Activated T-cell treated with anti-CD3 and anti-CD28 coated beads for 24 hours (primary cell): ENCODE measurements at regions not wholly inside any gene's neighbourhood (a gene's known extent, or its start where the extent isn't known, plus 50 kb on each side); places are given as distances from the start of the nearest gene placed in this dataset.
"Not testable (repeated sequence)": the region's sequence is repeated elsewhere in the genome, so short reads cannot be mapped to it uniquely, and the experiment has no call there.

ENCODE experiments used
- DNase-seq: peaks from one replicate; pipeline ENCODE4 v3.0.0-alpha.2; 2020; ENCODE audit warnings: low read depth

DNA sequence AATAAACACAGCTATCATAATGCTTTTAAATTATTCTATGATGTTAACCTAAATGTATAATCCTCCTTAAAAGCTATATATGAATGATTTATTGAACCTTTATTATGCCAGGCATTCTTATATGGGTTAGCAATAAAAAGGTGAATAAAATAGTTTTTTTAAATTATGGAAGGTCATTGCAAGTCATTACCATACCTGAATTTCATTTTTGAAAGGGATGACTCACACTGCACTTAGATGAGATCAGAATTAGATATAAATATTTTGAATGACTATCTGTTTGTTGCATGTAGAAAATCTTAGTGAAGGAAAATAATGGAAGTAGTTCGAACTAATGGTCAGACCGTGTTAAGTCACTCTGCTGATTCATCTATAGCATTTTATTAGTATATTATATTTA lies 822.3 kb downstream of the LUZP2 start:
- no peak for DNase-seq

DNA sequence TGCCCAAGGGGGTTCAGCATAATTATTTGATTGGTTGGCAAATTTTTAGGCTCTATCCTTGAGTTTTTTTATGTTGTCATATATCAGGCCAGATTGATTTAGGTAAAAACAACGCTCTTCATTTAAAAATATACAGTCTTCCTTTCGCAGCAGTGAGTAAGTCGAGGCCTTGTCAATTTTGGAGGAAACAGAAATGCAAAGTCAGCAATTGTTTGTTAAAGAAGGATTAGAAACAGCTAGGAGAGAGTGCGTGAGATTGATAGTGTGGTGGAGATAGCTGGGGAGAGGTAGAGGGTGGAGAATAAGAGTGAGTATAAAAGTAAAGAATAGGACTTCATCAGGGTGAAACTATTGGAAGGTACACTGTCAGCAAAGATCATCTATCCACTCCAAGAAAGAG lies 830.8 kb downstream of the LUZP2 start:
- no peak for DNase-seq

DNA sequence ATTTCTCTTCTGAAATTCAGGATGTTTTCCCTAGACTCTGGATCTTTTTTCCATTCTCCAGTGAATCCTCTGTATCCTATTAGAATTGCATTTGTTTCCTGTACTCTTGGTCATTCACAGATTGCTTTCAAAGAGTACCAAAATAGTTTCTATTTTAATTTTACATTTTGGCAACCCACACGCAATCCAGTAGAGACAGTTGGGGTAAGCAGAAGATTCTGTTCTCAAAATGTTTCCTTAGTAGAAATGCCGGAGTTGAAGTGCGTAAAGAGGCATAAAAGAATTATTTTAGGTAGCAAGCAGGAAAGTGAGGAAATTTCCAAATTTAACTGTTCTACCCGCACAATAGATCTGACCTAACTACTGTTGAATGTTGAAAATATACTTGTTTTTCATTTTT lies 842.4 kb downstream of the LUZP2 start:
- DNase-seq: no peak

DNA sequence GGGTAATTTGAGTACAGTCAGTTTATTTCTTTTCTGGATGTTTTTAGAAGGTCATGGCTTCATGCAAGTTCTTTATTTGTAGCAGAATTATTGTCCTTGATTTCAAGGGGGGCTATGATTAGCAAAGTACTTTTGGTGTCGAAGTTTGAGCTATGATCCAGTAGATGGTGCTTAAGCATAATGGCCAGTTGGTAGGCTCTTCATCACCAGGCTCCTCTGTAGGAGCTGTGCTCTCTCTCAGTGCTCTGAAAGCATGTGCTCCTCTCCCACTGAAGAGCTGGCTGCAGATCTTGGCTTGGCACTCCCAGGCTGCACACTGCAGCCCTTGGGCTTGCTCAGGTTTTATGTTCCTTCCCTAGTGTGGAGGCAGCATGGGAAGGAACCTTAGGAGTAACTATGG lies 852.7 kb downstream of the LUZP2 start:
- DNase-seq: no peak

DNA sequence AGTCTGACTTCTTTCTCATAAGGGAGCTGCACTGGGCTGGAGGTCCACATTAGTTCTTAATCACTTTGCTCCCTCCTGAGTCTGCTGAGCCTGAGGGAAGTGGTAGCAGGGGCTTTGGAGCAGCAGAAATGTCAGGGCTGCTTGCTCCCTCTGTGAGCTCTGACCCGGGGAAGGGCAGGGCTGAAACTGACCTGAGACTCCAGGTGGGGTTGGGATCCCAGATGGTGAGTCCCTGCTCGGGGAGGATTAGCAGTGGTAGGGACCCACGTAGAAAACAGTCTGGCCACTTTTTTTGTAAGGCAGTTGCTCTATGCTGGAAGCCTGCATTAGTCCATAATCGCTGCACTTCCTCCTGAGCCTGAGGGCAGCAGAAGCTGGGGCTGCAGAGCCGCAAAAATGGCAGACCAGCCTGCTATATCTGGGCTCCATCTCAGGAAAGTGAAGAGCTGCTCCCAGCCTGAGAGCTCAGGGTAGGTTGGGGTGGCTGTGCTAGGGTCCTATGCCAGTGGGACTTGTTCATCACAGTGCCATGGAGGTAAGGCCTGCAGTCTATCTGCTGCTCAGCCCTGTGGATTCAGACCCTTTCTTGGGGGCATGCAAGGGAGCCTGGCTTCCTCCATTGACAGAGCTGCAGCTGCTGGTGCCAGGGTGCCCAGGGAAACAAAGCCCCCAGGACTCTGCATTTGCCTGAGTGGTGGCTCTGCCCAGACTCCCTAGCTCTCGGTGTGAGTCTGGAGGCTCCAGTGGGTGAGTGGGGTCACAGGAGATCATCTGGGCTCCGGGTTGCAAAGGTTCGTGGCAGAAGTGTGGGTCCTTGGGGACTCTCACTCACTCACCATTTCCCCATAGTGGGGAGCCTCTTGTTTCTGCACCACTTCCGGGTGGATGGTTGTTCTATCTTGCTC lies 854.3 kb downstream of the LUZP2 start:
- DNase-seq: no peak

DNA sequence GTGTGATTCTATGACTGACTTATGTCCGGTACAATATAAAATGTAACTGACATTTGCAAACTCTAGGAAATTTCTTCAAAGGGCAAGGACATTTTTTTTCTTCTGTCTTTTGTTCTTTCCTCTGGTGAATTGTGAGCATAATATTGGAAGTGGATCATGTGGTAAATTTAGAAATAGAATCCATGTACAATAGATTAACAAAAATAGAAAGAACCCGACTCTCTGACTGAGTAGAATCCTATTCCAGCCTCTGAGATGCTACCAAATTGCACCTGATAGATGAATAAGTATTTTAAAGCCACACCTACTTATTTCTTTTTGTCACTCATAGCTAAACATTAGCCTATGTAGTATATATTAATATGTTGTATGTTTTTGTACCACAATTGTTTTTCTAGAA lies 860.3 kb downstream of the LUZP2 start:
- DNase-seq: no peak

DNA sequence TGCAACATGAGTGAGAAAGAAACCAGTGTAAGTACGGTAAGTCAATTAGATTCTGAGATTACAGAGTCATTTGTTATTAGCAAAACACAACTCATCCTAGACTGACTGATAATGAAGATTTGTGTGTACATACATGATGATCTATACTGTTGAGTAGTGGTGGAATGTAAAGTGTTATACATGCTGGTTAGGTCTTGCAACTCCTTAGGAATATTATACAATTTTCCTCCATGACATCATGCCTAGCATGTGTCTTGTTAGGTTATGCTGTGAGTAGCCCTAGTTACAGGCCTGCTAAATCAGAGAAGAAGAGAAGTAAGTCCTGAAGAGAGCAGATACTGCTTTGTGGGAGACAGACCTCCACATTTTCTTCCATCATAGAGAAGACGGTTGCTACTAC lies 880.6 kb downstream of the LUZP2 start:
- no peak for DNase-seq

DNA sequence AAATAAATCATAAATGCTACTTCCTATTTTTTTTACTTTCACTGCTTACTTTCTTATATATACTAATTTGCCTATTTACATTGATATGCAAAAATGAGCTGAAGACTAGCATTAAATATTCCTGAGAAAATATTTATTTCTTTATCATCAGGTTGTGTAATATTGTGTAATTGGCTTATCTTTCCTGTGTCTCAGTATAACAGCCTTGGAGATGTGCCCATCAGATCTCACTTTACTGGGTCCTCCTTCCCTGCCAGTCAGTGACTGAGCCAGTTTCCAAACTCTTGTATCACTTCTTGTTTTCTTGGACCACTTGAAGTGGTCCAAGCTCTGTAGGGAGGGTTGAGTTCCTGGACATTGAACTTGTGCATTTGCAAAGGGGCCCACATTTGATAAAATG lies 900.0 kb downstream of the LUZP2 start:
- no peak for DNase-seq

DNA sequence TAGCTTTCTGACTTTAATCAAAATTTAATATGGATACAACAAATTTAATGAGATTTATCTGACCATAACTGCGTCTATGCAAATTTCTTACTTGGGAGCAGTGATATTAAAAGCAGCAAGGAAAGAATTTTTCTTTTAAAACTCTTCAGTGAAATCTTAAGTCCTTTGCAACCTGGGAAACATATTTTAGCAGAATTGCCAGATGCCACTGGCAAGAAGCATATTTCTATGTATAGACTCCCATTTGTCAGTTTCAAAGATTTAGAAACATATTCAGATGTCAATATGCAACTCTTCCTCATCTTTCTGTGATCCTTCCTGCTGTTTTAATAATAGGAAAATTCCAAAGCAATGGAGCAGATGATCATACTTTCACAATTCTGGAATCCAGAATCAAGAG lies 911.3 kb downstream of the LUZP2 start:
- no peak for DNase-seq

DNA sequence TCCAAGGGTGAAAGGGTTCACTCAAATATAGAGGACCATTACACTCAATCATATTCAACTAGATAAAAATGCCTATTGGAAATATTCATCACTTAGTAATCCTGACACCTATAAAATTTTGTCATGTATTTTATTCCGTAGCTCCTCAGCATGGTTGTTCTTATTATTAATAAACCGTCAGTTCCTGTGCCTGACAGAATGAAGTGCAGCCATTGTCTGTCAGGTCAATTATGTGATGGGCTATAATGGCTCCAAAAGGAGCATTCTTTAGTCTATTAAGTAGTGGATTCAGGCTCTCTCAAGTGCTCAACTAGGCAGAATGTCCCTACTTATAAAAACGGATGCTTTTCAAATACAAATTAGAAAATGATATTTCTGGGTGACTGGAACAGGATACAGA lies 916.1 kb upstream of the ANO3 start:
- DNase-seq: no peak

DNA sequence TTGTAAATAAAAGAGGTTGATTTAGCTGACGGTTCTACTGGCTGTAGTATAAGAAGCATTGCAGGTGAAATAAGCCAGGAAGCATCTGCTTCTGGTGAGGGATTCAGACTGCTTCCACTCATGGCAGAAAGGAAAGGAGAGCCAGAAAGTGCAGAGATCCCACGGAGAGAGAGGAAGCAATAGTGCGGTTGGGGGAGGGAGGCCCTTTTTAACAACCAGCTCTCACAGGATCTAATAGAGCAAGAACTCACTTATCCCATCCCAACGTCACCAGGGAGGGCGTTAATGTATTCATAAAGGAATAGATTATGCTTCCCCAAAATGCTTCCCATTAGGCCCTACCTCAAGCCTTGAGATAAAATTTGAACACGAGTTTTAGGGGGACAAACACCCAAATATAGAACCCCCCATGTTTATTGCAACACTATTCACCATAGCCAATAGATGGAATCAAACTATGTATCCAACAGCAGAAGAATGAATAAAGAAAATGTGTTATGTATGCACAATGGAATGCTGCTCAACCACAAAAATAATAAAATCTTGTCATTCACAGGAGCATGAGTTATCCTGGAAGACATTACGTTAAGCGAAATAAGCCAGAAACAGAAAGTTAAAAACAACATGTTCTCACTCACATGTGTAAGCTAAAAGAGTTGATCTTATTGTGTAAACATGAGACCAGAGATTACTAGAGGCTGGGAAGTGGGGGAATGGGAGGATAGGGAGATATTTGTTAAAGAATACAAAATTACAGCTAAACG lies 908.3 kb upstream of the ANO3 start:
- no peak for DNase-seq

DNA sequence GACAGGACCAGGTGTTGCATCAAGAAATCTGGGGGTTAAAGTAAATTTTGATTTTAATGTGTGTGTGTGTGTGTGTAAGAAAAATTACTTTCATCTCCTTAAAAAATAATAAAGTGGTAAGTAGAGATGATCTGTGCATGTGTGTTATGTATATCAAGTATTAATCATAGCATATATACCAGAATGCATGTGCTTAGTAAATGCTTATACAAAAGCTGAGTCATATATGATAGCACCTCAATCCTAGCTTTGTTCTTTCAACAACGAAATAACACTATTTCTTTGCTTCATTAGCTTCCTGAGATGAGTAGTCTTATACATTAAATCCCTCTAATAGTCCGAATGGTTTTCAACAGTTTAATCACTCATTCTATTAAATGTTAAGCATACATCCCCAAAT lies 899.6 kb upstream of the ANO3 start:
- no peak for DNase-seq

DNA sequence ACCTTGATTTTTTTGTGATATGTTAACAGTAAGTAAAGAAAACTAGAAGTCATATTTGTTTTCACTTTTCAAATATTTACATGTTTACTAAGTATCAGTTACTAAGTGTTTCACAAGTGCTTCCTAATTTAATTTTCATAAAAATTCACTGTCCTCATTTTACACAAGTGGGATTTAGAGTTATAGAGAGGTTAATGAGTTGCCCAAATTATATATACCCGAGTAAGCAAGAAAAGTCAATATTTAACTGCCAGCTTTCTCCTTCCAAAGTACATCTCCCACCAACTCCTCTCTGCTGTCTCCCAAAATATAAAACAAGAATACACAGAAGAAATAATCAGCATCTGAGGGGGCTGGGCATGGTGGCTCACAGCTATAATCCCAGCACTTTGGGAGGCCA lies 896.7 kb upstream of the ANO3 start:
- no peak for DNase-seq

DNA sequence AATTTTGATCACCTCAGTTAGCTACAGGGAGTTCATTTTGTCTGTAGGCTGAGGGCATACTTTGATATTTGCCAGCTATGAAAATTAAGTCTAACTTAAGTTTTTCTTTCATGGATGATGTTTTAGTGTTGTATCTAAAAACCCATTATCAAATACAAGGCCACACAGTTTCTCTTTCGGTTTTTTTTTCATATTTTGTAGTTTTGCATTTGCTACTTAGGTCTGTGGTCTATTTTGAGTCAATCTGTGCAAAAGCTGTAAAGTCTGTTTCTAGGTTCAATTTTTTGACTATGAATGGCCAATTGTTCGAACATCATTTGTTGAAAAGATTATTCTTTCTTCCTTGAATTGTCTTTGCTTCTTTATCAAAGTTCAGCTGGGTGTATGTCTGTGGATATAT lies 895.6 kb upstream of the ANO3 start:
- DNase-seq: no peak

DNA sequence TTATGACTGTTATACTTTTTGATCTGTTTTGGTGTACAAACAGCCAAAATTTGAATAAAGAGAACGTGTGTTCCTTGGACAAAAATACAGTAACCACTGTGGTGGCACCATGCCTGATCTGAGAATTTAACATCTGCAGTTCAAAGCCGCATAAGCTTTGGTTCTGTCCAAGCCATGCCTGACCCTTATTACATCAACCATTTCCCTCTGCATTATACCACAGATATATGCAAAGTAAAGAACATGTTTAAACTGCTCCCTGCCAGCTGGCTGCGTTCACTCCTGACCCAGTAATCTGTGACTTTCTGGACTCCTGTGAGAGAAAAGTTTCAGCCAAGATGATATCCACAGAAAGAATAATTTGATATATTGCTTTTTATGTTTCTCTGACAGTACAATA lies 890.5 kb upstream of the ANO3 start:
- no peak for DNase-seq

DNA sequence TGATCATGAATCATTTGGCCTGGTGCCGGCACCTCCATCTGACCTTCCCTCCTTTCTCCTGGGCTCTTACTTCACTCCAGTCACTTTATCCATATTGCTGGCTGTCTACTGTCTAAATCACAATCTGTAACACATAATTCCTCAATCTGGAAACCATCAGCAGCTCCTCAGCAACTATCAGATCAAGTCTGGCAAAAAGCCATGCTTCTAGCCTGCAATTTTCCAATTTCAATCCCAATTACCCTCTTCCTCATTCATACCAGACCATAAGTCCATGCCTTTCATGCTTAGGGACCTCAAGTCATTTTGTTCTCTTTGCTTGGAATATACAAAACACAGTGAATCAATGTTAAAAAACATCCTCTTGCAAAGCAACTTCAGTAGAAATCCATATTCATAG lies 882.8 kb upstream of the ANO3 start:
- no peak for DNase-seq

DNA sequence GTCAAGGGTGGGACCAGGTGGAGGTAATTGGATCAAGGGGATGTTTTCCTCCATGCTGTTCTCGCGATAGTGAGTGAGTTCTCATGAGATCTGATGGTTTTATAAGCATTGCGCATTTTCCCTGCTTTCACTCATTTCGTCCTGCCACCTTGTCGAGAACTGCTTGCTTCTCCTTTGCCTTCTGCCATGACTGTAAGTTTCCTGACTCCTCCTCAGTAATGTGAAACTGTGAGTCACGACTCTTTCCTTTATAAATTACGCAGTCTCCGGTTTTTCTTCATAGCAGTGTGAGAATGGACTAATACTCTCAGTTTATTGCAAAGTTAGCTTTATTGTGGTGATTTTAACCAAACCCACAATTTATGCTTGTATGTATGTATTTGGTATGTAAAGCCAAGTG lies 878.5 kb upstream of the ANO3 start:
- no peak for DNase-seq

DNA sequence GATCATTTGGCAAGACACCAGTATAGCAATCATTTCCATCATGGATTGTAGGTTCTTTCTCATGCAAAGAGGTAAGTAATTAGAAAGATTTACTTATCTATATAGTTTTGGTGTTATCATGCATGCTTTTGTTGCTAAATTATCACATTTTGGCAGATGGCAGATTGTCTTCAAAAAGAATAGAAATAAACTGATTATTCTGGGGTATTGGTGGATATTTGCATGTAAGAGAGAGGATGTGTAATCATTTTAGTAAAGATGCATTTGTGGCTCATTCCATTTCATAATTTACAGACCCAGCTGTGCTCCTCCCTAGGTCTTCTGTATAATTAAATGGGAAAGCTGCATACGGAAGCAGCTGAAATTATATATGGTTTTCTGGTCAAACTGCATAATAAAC lies 875.7 kb upstream of the ANO3 start:
- DNase-seq: no peak

DNA sequence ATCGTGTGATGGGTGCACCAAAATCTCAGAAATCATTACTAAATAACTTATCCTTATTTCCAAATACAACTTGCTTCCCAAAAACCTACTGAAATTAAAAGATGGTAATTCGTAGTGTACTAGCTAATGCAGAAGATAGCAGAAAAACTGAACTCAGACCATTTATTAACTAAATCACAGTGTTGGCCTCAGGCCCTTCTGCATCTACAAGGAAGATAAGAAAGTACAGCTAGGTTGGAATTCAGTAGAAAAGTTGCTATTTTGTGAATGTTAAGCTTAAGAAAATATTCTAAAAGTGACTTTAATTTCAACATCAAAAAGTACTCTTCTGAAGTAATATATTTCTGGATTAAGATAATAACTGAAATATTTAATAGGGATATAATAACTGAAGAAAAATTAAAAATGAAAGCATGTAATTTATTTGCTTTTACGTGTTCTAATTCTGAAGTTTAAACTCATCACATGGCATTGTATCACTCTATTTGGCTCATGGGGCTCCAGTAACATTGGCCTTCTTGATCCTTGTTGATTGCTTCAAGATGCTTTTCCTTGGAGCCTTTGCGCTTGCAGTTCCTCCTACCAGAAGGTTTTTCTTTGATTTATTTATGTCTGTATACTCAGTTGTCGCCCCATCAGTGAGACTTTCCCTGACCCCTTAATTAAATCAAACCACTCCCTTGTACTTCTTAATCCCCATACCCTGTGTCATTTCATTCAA lies 847.9 kb upstream of the ANO3 start:
- no peak for DNase-seq

DNA sequence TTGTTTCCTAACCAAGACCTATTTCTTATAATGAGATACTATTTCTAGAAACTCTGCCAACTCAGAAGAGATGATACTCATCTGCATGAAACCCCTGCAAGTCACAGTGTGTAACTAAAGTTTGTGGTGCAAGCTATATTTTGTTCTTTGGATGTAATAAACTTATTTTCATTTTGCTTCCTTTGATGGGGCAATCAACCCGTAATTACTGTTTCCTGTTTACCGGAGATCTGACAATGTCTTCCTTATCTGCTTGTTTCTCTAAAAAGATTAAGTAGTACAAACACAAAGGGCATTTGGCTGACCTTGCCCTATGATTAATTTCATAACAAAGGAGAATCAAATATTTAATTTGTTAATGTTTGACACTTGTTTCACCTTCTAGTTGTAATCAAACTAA lies 846.6 kb upstream of the ANO3 start:
- DNase-seq: no peak

DNA sequence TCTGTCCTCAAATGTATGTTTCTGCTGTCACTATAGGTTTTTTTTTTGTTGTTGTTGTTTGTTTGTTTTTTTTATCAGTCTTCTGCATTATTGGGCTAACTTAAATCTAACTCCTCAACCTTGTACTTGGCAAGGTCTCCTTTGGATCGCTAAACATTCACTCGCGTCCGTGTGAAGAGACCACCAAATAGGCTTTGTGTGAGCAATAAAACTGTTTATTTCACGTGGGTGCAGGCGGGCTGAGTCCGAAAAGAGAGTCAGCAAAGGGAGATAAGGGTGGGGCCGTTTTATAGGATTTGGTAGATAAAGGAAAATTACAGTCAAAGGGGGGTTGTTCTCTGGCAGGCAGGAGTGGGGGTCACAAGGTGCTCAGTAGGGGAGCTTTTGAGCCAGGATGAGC lies 845.6 kb upstream of the ANO3 start:
- not testable (repeated sequence) for DNase-seq

DNA sequence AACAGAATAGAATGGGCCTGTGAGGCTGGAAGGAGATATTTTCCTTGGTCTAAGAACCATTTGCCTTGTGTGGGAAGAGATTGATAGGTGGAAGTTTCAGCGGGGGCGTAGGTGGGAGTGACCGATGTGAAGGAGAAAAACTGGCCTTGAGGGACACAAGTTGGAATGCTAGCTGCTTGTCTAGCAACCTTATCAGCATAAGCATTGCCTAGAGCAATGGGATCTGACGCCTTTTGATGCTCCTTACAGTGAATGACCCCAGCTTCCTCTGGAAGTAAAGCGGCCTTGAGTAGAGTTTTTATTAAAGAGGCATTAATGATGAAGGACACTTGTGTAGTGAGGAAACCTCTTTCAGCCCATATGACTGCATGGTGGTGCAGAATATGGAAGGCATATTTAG lies 843.8 kb upstream of the ANO3 start:
- not testable (repeated sequence) for DNase-seq

DNA sequence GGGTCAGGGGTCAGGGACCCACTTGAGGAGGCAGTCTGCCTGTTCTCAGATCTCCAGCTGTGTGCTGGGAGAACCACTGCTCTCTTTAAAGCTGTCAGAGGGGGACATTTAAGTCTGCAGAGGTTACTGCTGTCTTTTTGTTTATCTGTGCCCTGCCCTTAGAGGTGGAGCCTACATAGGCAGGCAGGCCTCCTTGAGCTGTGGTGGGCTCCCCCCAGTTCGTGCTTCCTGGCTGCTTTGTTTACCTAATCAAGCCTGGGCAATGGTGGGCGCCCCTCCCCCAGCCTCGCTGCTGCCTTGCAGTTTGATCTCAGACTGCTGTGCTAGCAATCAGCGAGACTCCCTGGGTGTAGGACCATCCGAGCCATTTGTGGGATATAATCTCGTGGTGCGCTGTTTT lies 830.5 kb upstream of the ANO3 start:
- not testable (repeated sequence) for DNase-seq
